ENCODE measurements at regions not wholly inside any gene's neighbourhood (a gene's known extent, or its start where the extent isn't known, plus 50 kb on each side); places are given as distances from the start of the nearest gene placed in this dataset.

DNA sequence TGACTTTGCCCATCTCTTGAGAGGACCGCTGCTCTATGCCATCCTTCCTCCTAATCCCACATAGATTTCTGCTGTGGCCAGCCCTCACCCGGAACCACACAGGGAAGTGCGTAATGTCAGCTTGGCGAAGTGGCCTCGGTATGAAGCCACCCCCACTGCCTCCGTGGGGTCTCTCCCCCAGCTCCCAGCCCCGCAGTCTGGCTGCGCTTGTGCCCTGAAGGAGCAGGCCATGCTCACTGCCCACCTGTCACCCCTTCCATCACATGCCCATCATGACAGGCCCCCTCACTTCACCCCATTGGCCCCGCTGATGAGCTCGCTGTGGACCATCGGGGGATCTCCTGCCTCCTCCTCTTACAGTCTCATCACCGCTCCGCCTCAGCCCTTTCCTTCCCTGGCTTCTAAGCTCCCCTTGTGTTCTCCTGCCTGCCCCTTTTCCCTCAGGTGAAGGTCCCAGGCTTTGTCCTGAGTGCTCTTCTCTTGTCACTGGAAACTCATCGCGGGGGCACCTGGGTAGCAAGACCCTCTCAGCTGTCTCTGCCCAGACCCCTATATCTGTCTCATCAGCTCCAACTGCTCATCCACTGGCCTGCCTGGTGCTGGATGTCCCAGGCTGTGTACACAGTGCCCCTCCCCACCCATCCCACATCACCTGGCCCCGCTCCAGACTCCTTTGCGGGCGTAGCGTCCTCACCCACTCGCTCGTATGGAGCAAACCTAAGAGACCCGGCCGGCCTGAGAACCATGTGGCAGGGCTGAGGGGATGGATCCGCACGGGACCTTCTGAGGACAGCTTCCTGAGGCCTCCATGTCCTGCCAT is 81.7 kb downstream of the GLI2 start (continued):
- TF ChIP-seq, protein P1, sequence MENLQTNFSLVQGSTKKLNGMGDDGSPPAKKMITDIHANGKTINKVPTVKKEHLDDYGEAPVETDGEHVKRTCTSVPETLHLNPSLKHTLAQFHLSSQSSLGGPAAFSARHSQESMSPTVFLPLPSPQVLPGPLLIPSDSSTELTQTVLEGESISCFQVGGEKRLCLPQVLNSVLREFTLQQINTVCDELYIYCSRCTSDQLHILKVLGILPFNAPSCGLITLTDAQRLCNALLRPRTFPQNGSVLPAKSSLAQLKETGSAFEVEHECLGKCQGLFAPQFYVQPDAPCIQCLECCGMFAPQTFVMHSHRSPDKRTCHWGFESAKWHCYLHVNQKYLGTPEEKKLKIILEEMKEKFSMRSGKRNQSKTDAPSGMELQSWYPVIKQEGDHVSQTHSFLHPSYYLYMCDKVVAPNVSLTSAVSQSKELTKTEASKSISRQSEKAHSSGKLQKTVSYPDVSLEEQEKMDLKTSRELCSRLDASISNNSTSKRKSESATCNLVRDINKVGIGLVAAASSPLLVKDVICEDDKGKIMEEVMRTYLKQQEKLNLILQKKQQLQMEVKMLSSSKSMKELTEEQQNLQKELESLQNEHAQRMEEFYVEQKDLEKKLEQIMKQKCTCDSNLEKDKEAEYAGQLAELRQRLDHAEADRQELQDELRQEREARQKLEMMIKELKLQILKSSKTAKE (IDR thresholded peaks at IDR 0.05; ENCODE audit: low read depth, poor library complexity, severe bottlenecking), result no peak
- TF ChIP-seq, protein P2, sequence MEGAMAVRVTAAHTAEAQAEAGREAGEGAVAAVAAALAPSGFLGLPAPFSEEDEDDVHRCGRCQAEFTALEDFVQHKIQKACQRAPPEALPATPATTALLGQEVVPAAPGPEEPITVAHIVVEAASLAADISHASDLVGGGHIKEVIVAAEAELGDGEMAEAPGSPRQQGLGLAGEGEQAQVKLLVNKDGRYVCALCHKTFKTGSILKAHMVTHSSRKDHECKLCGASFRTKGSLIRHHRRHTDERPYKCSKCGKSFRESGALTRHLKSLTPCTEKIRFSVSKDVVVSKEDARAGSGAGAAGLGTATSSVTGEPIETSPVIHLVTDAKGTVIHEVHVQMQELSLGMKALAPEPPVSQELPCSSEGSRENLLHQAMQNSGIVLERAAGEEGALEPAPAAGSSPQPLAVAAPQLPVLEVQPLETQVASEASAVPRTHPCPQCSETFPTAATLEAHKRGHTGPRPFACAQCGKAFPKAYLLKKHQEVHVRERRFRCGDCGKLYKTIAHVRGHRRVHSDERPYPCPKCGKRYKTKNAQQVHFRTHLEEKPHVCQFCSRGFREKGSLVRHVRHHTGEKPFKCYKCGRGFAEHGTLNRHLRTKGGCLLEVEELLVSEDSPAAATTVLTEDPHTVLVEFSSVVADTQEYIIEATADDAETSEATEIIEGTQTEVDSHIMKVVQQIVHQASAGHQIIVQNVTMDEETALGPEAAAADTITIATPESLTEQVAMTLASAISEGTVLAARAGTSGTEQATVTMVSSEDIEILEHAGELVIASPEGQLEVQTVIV (IDR thresholded peaks at IDR 0.05; ENCODE audit: borderline replicate concordance, partially characterized antibody), result no peak
- TF ChIP-seq ESRRA (IDR thresholded peaks at IDR 0.05; ENCODE audit: low read length) (no peak), SRF (IDR thresholded peaks at IDR 0.05; ENCODE audit: low read depth in 2 of 2, low read length in 2 of 2) (no peak), SIX5 (IDR thresholded peaks at IDR 0.05; ENCODE audit: low read depth, low read length, severe bottlenecking) (no peak), HDGF (IDR thresholded peaks at IDR 0.05) (no peak), POLR2A (IDR thresholded peaks at IDR 0.05; ENCODE audit: low read depth, low read length) (no peak)

DNA sequence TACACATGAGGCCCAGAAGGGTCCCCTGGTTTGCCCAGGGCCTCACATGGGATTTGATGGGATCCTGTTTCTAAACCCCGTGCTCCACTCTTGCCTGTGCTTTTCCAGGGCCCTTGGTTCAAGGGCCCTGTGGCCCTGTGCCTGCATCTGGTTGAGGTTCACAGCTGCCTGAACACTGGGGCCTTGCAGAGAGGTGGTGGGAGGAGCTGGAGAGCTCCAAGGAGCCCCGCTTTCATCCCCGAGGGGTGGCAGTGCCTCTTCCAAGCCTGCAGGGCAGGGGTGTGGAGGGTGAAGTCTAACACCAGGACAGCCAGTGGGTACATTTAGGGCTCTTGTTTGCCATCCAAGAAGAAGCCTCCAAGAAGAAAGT is 82.3 kb downstream of the GLI2 start:
- ChIA-PET SMC1A (ENCODE audit: uncharacterized antibody, unreplicated experiment) (no interaction called here), CTCF (no interaction called here), RAD21 (ENCODE audit: unreplicated experiment) (no interaction called here), POLR2A (no interaction called here)
- no peak for TF ChIP-seq PAX5 (IDR thresholded peaks at IDR 0.05; ENCODE audit: borderline replicate concordance, low read depth, low read length)
- no peak for TF ChIP-seq CHD2 (IDR thresholded peaks at IDR 0.05; ENCODE audit: borderline replicate concordance, low read depth, low read length)
- no peak for TF ChIP-seq HDAC2 (IDR thresholded peaks at IDR 0.05)
- TF ChIP-seq CREB1 (IDR thresholded peaks at IDR 0.05; ENCODE audit: low read depth), result no peak
- no peaks in the 10 kb centered on the region for H4K20me1 ChIP-seq (ENCODE audit: control insufficient read depth, insufficient read depth)
- H2AFZ ChIP-seq (ENCODE audit: control insufficient read depth, low read depth, low read length), result no peak overlapping the region
- ATAC-seq (no peak), FAIRE-seq (no peak), DNase-seq (ENCODE audit: low read depth, low spot score) (no peak)
- H3K4me1 ChIP-seq (ENCODE audit: control insufficient read depth, insufficient read depth, low read length), result no peaks in the 10 kb centered on the region
- 19% methylated on average over 3 of the region's 3 CpGs for WGBS (ENCODE audit: insufficient coverage, insufficient replicate concordance, low lambda C conversion rate, missing lambda C conversion rate)
- H3K79me2 ChIP-seq (ENCODE audit: control insufficient read depth, insufficient read depth, low read length), result no peaks in the 10 kb centered on the region
- no peaks in the 10 kb centered on the region for H3K9me3 ChIP-seq (replicated peaks; ENCODE audit: control insufficient read depth, insufficient read depth, low read length)
- no peaks in the 10 kb centered on the region for H3K36me3 ChIP-seq (ENCODE audit: control insufficient read depth in 2 of 2, insufficient read depth in 2 of 2, low read length in 1 of 2)
- in situ Hi-C loops (cut with MboI), result no loop called here
- intact Hi-C loops (cut with micrococcal nuclease; ENCODE audit: unreplicated experiment), result no loop called here
- no peak overlapping the region for H3K4me3 ChIP-seq
- no peak overlapping the region for H3K4me2 ChIP-seq (ENCODE audit: control insufficient read depth, insufficient read depth)
- no peak overlapping the region for H3K27ac ChIP-seq (ENCODE audit: control insufficient read depth, insufficient read depth)
- 0 out of 4 replicates have a peak, but pooled peaks cover 0 to 2% of the 10 kb centered on the region in 2 experiments for H3K27me3 ChIP-seq (replicated peaks in 1 of 2; ENCODE audit: control insufficient read depth in 2 of 2, insufficient read depth in 2 of 2, low read length in 1 of 2)
- no peak overlapping the region for H3K9ac ChIP-seq (ENCODE audit: control insufficient read depth, insufficient read depth, low read length)
- no TSS peak for BruUV-seq (replicated peaks)
